H9 (cell line): ENCODE measurements at regions not wholly inside any gene's neighbourhood (a gene's known extent, or its start where the extent isn't known, plus 50 kb on each side); places are given as distances from the start of the nearest gene placed in this dataset.

Source experiments
- DNase-seq: peaks from one replicate; pipeline ENCODE4 v3.0.0-alpha.2; 2017
- H2AFZ ChIP-seq: one replicate; pipeline ENCODE4 v1.6.1; 2013; ENCODE audit warnings: mild to moderate bottlenecking, low read length, control low read depth, moderate library complexity
- H2AK5ac ChIP-seq: 2 replicates; pipeline ENCODE4 v1.6.1; 2013; ENCODE audit warnings: low read length, control low read depth, mixed read lengths; ENCODE audit not compliant: insufficient read length
- H2BK120ac ChIP-seq: one replicate; pipeline ENCODE4 v1.6.1; 2013; ENCODE audit warnings: low read depth, mild to moderate bottlenecking, low read length, control low read depth, inconsistent platforms; ENCODE audit not compliant: poor library complexity, severe bottlenecking
- H2BK12ac ChIP-seq: 2 replicates; pipeline ENCODE4 v1.6.1; 2013; ENCODE audit warnings: low read length, control low read depth, mixed read lengths, low read depth; ENCODE audit not compliant: insufficient read length
- H2BK15ac ChIP-seq: 2 replicates; pipeline ENCODE4 v1.6.1; 2013; ENCODE audit warnings: low read depth, low read length, control low read depth
- H2BK20ac ChIP-seq: one replicate; pipeline ENCODE4 v1.6.1; 2013; ENCODE audit warnings: low read depth, mild to moderate bottlenecking, low read length, control low read depth, inconsistent platforms; ENCODE audit not compliant: poor library complexity, severe bottlenecking
- H2BK5ac ChIP-seq: 2 replicates; pipeline ENCODE4 v1.6.1; 2013; ENCODE audit warnings: low read length, control low read depth, mixed read lengths; ENCODE audit not compliant: insufficient read length
- H3K14ac ChIP-seq: 2 replicates; pipeline ENCODE4 v1.6.1; 2013; ENCODE audit warnings: low read length, control low read depth; ENCODE audit not compliant: insufficient read depth
- H3K18ac ChIP-seq: 2 replicates; pipeline ENCODE4 v1.6.1; 2013; ENCODE audit warnings: low read depth, mild to moderate bottlenecking, mixed read lengths, low read length, control low read depth; ENCODE audit not compliant: insufficient read length
- H3K23ac ChIP-seq: 2 replicates; pipeline ENCODE4 v1.6.1; 2013; ENCODE audit warnings: low read length, control low read depth, mixed read lengths, low read depth; ENCODE audit not compliant: insufficient read length
- H3K23me2 ChIP-seq: 2 replicates; pipeline ENCODE4 v1.6.1; 2013; ENCODE audit warnings: low read depth, mild to moderate bottlenecking, mixed read lengths, low read length, control low read depth; ENCODE audit not compliant: insufficient read length, poor library complexity, severe bottlenecking
- H3K27ac ChIP-seq: 2 replicates; pipeline ENCODE4 v1.5.1; 2013; ENCODE audit warnings: low read length, control low read depth, mixed read lengths, low read depth; ENCODE audit not compliant: insufficient read length
- H3K27me3 ChIP-seq: 2 replicates; pipeline ENCODE4 v1.6.1; 2013; ENCODE audit warnings: low read length, control low read depth, inconsistent platforms; ENCODE audit not compliant: insufficient read depth
- H3K4ac ChIP-seq: 2 replicates; pipeline ENCODE4 v1.6.1; 2013; ENCODE audit warnings: low read depth, mild to moderate bottlenecking, control low read depth, inconsistent platforms, low read length, moderate library complexity
- H3K4me1 ChIP-seq: 2 replicates; pipeline ENCODE4 v1.6.1; 2013; ENCODE audit warnings: low read length, control low read depth, inconsistent platforms; ENCODE audit not compliant: insufficient read depth
- H3K4me2 ChIP-seq: 2 replicates; pipeline ENCODE4 v1.6.1; 2013; ENCODE audit warnings: low read length, control low read depth, mixed read lengths; ENCODE audit not compliant: insufficient read length, insufficient read depth
- H3K56ac ChIP-seq: 2 replicates; pipeline ENCODE4 v1.6.1; 2013; ENCODE audit warnings: low read depth, mild to moderate bottlenecking, mixed read lengths, low read length, control low read depth; ENCODE audit not compliant: insufficient read length
- H3K79me1 ChIP-seq: 2 replicates; pipeline ENCODE4 v1.6.1; 2013; ENCODE audit warnings: low read depth, mild to moderate bottlenecking, moderate library complexity, low read length, control low read depth, inconsistent platforms; ENCODE audit not compliant: insufficient read depth, poor library complexity, severe bottlenecking
- H3K79me2 ChIP-seq: 2 replicates; pipeline ENCODE4 v1.6.1; 2013; ENCODE audit warnings: low read length, control low read depth, inconsistent platforms; ENCODE audit not compliant: insufficient read depth
- H3K9ac ChIP-seq: 2 replicates; pipeline ENCODE4 v1.6.1; 2013; ENCODE audit warnings: low read length, control low read depth, mixed read lengths; ENCODE audit not compliant: insufficient read length; ENCODE audit errors: extremely low read depth
- H3K9me3 ChIP-seq: one replicate; pipeline ENCODE4 v1.6.1; 2013; ENCODE audit warnings: low read depth, low read length, inconsistent platforms; ENCODE audit not compliant: control insufficient read depth
- H3T11ph ChIP-seq: one replicate; pipeline ENCODE4 v1.6.1; 2013; ENCODE audit warnings: mild to moderate bottlenecking, low read length, control low read depth, inconsistent platforms
- H4K20me1 ChIP-seq: one replicate; pipeline ENCODE4 v1.6.1; 2013; ENCODE audit not compliant: control insufficient read depth, insufficient read length, insufficient read depth
- H4K5ac ChIP-seq: 2 replicates; pipeline ENCODE4 v1.6.1; 2013; ENCODE audit warnings: low read depth, mild to moderate bottlenecking, mixed read lengths, low read length, control low read depth; ENCODE audit not compliant: insufficient read length
- H4K8ac ChIP-seq: replicated peaks from 2 replicates; pipeline ENCODE4 v1.6.1; 2013; ENCODE audit warnings: low read length, control low read depth, mixed read lengths, low read depth; ENCODE audit not compliant: insufficient read length
- H4K91ac ChIP-seq: 2 replicates; pipeline ENCODE4 v1.6.1; 2013; ENCODE audit warnings: low read depth, mild to moderate bottlenecking, moderate library complexity, mixed read lengths, low read length, control low read depth; ENCODE audit not compliant: insufficient read length
- H3K27ac Mint-ChIP-seq, 3 experiments: 2 replicates in 2 of 3; 3 replicates in 1 of 3; pipeline ENCODE4 v1.8.0; 2020 to 2021; ENCODE audit warnings: mixed read lengths in 3 of 3, mild to moderate bottlenecking in 1 of 3, moderate library complexity in 1 of 3
- H3K27me3 Mint-ChIP-seq: 2 replicates; pipeline ENCODE4 v1.8.0; 2021; ENCODE audit warnings: low read depth, mild to moderate bottlenecking, moderate library complexity, mixed read lengths
- H3K36me3 Mint-ChIP-seq, 3 experiments: 2 replicates in 2 of 3; 3 replicates in 1 of 3; pipeline ENCODE4 v1.8.0; 2020 to 2021; ENCODE audit warnings: low read depth in 3 of 3, mixed read lengths in 3 of 3; ENCODE audit not compliant: insufficient read depth in 1 of 3
- H3K4me1 Mint-ChIP-seq, 2 experiments: 2 replicates each; pipeline ENCODE4 v1.8.0; 2020; ENCODE audit warnings: mixed read lengths in 2 of 2
- H3K4me3 Mint-ChIP-seq, 2 experiments: 2 replicates in 1 of 2; 3 replicates in 1 of 2; pipeline ENCODE4 v1.8.0; 2020 to 2021; ENCODE audit warnings: mild to moderate bottlenecking in 2 of 2, mixed read lengths in 2 of 2, moderate library complexity in 1 of 2
- H3K9me3 Mint-ChIP-seq, 2 experiments: 2 replicates in 1 of 2; 3 replicates in 1 of 2; pipeline ENCODE4 v1.8.0; 2020; ENCODE audit warnings: mild to moderate bottlenecking in 2 of 2, mixed read lengths in 2 of 2, moderate library complexity in 1 of 2
- WGBS: extraction: QIAGEN DNeasy Blood & Tissue Kit; methylation state at CpG from one replicate; pipeline ENCODE4 v1.1.7; 2013; ENCODE audit warnings: missing lambda C conversion rate, low lambda C conversion rate, mixed read lengths; ENCODE audit not compliant: insufficient read length; ENCODE audit errors: extremely low coverage; 5-methylcytosine and 5-hydroxymethylcytosine counted together
- TF ChIP-seq, protein P1 (sequence below): fragments of 200-600 bp; sonication (generic); conservative IDR thresholded peaks from 3 replicates; pipeline ENCODE4 v1.8.0; 2021; ENCODE audit warnings: antibody characterized with exemption, mild to moderate bottlenecking

DNA sequence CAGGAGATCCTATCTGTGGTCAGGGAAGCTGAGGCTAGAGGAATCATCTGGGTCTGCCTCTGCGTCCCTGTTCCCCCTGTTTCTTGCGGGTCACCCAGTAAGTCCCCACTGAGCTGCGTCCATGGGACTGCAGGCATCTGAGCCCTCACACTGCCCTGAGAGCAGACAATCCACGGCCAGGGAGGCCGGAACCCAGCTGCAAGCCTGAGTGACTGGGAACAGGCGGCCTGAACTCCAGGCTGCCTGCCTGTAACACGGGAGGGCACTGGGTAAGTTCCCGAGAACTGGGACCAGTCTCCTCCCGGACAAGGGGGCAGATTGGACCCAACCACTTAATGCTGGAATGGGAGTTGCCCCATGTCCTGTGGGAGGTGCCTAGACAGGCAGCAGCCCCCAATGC, 727.4 kb downstream of the BRD1 start:
- no peak overlapping the region for H4K91ac ChIP-seq
- H3K4me2 ChIP-seq = no peak overlapping the region
- Mint-ChIP-seq H3K27me3 (peaks cover 4% of the 10 kb centered on the region; the same call in 1 of the 2 replicates), H3K27ac (no peak overlapping the region; a peak in 1 of 7 replicates), H3K9me3 (peaks cover 4% of the 10 kb centered on the region in 2 experiments; a peak in 3 of 5 replicates), H3K36me3 (no peaks in the 10 kb centered on the region; a peak in 1 of 7 replicates), H3K4me3 (no peak overlapping the region), H3K4me1 (peaks cover 6% of the 10 kb centered on the region in 2 experiments; a peak in 2 of 4 replicates)
- H4K5ac ChIP-seq = no peak overlapping the region
- no peaks in the 10 kb centered on the region for H3K79me1 ChIP-seq
- no peak overlapping the region for H3K9ac ChIP-seq
- H3K56ac ChIP-seq = no peak overlapping the region
- H3K27me3 ChIP-seq = no peaks in the 10 kb centered on the region
- no peak overlapping the region for H3K14ac ChIP-seq
- TF ChIP-seq, protein P1, sequence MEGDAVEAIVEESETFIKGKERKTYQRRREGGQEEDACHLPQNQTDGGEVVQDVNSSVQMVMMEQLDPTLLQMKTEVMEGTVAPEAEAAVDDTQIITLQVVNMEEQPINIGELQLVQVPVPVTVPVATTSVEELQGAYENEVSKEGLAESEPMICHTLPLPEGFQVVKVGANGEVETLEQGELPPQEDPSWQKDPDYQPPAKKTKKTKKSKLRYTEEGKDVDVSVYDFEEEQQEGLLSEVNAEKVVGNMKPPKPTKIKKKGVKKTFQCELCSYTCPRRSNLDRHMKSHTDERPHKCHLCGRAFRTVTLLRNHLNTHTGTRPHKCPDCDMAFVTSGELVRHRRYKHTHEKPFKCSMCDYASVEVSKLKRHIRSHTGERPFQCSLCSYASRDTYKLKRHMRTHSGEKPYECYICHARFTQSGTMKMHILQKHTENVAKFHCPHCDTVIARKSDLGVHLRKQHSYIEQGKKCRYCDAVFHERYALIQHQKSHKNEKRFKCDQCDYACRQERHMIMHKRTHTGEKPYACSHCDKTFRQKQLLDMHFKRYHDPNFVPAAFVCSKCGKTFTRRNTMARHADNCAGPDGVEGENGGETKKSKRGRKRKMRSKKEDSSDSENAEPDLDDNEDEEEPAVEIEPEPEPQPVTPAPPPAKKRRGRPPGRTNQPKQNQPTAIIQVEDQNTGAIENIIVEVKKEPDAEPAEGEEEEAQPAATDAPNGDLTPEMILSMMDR = no peak
- DNase-seq = no peak
- H2AK5ac ChIP-seq = no peak overlapping the region
- H2BK20ac ChIP-seq = no peak overlapping the region
- H3K9me3 ChIP-seq = no peaks in the 10 kb centered on the region
- H2BK120ac ChIP-seq = no peak overlapping the region
- no peaks in the 10 kb centered on the region for H3K23me2 ChIP-seq
- no peaks in the 10 kb centered on the region for H3K79me2 ChIP-seq
- no peak overlapping the region for H3K4ac ChIP-seq
- H4K20me1 ChIP-seq = no peaks in the 10 kb centered on the region
- no peak overlapping the region for H2BK5ac ChIP-seq
- no peak overlapping the region for H4K8ac ChIP-seq
- no peak overlapping the region for H2BK15ac ChIP-seq
- no peak overlapping the region for H3K23ac ChIP-seq
- H3T11ph ChIP-seq = no peak overlapping the region
- H3K18ac ChIP-seq = no peak overlapping the region
- H3K4me1 ChIP-seq = no peaks in the 10 kb centered on the region
- no peak overlapping the region for H2BK12ac ChIP-seq
- no peak overlapping the region for H2AFZ ChIP-seq
- WGBS = no CpG with 5 or more reads among the region's 9 CpGs
- no peak overlapping the region for H3K27ac ChIP-seq
